Naive thymus-derived CD4-positive, alpha-beta T cell (primary cell): ENCODE measurements at regions not wholly inside any gene's neighbourhood (a gene's known extent, or its start where the extent isn't known, plus 50 kb on each side); places are given as distances from the start of the nearest gene placed in this dataset.

Source experiments
- ATAC-seq: fragments of 150-1000 bp; cut with Tn5 transposase; 2 replicates; pipeline ENCODE4 v1.10.0; 2021; ENCODE audit warnings: mild to moderate bottlenecking, moderate library complexity
- CTCF ChIA-PET: fragments of 350-600 bp; sonication (Branson Sonifier 250); formaldehyde crosslinking; loops from one replicate; lab custom pipeline; 2021; ENCODE audit warnings: antibody characterized with exemption; lab: Charles Lee
- POLR2A ChIA-PET: fragments of 350-600 bp; sonication (Branson Sonifier 250); formaldehyde crosslinking; loops from one replicate; lab custom pipeline; 2021; ENCODE audit warnings: antibody characterized with exemption, inconsistent platforms; lab: Charles Lee
- DNase-seq, 9 donors: peaks; one replicate each; pipeline versions ENCODE4 v3.0.0 to v3.0.0-alpha.2; 2020 to 2022; ENCODE audit warnings: mixed read lengths in 1 of 9
- H3K27ac ChIP-seq: one replicate; pipeline ENCODE4 v1.7.0; 2013; ENCODE audit warnings: mild to moderate bottlenecking, low read depth, low read length, moderate library complexity
- H3K27me3 ChIP-seq, 2 donors: one replicate each; pipeline ENCODE4 v1.7.0; 2013; ENCODE audit warnings: low read length in 2 of 2, mild to moderate bottlenecking in 2 of 2, moderate library complexity in 2 of 2; ENCODE audit not compliant: control insufficient read depth in 2 of 2, insufficient read depth in 2 of 2
- H3K36me3 ChIP-seq, 3 experiments: 1 replicate in 2 of 3; 2 replicates in 1 of 3; pipeline ENCODE4 v1.7.0; 2013; ENCODE audit warnings: low read length in 3 of 3, mild to moderate bottlenecking in 3 of 3, moderate library complexity in 1 of 3; ENCODE audit not compliant: insufficient read depth in 3 of 3, control insufficient read depth in 2 of 3
- H3K4me1 ChIP-seq, 2 donors: one replicate each; pipeline ENCODE4 v1.7.0; 2013; ENCODE audit warnings: low read length in 2 of 2, mild to moderate bottlenecking in 2 of 2, moderate library complexity in 1 of 2; ENCODE audit not compliant: control insufficient read depth in 2 of 2, insufficient read depth in 2 of 2
- H3K4me3 ChIP-seq: 2 replicates; pipeline ENCODE4 v1.7.0; 2013; ENCODE audit warnings: mild to moderate bottlenecking, low read length
- H3K9me3 ChIP-seq, 3 experiments: 1 replicate in 2 of 3; 2 replicates in 1 of 3; pipeline ENCODE4 v1.7.0; 2013; ENCODE audit warnings: low read length in 3 of 3; ENCODE audit not compliant: control insufficient read depth in 2 of 3
- H3K27ac Mint-ChIP-seq, 9 donors: one replicate each; pipeline ENCODE4 v1.8.0; 2020 to 2022; ENCODE audit warnings: mixed read lengths in 9 of 9, mild to moderate bottlenecking in 8 of 9, moderate library complexity in 5 of 9, inconsistent platforms in 2 of 9
- H3K27me3 Mint-ChIP-seq, 5 donors: one replicate each; pipeline ENCODE4 v1.8.0; 2021 to 2022; ENCODE audit warnings: mixed read lengths in 5 of 5, mild to moderate bottlenecking in 1 of 5
- H3K36me3 Mint-ChIP-seq, 5 donors: one replicate each; pipeline ENCODE4 v1.8.0; 2020 to 2022; ENCODE audit warnings: mixed read lengths in 5 of 5, mild to moderate bottlenecking in 3 of 5, inconsistent platforms in 1 of 5
- H3K4me1 Mint-ChIP-seq, 7 donors: one replicate each; pipeline ENCODE4 v1.8.0; 2020 to 2022; ENCODE audit warnings: mixed read lengths in 7 of 7, mild to moderate bottlenecking in 3 of 7, inconsistent platforms in 1 of 7
- H3K4me3 Mint-ChIP-seq, 10 donors: one replicate each; pipeline ENCODE4 v1.8.0; 2020 to 2022; ENCODE audit warnings: mild to moderate bottlenecking in 10 of 10, mixed read lengths in 10 of 10, moderate library complexity in 6 of 10, inconsistent platforms in 2 of 10
- H3K9me3 Mint-ChIP-seq, 11 donors: one replicate each; pipeline ENCODE4 v1.8.0; 2020 to 2022; ENCODE audit warnings: mixed read lengths in 11 of 11, mild to moderate bottlenecking in 4 of 11, inconsistent platforms in 1 of 11, moderate library complexity in 1 of 11
- intact Hi-C, 2 donors: fragments of 100-400 bp; cut with micrococcal nuclease; formaldehyde crosslinking; loops; one replicate each; pipeline ENCODE4 v1.15.1; 2023

GRCh38 chr9:3708751-3709150 lies 182.9 kb upstream of the RFX3 start:
- Mint-ChIP-seq H3K27me3 (peaks cover 4 to 20% (median 11%) of the 10 kb centered on the region in 5 donors), H3K36me3 (peaks cover 0 to 3% (median 0%) of the 10 kb centered on the region in 5 donors), H3K4me3 (no peak overlapping the region), H3K9me3 (no peaks in the 10 kb centered on the region), H3K27ac (no peak overlapping the region), H3K4me1 (no peaks in the 10 kb centered on the region)
- Histone ChIP-seq H3K27me3 (no peaks in the 10 kb centered on the region), H3K27ac (no peak overlapping the region), H3K36me3 (no peaks in the 10 kb centered on the region), H3K4me3 (no peak overlapping the region), H3K4me1 (no peaks in the 10 kb centered on the region), H3K9me3 (no peaks in the 10 kb centered on the region)
- POLR2A ChIA-PET: interaction anchor here (0.7 kb wide), 1 partner anchor 84 kb away, joined by 4 read pairs; no protein-coding TSS in a partner anchor
- DNase-seq (no peak), ATAC-seq (no peak)
- CTCF ChIA-PET: no interaction called here
- intact Hi-C loops: no loop called here

GRCh38 chr9:3704890-3705289 lies 179.1 kb upstream of the RFX3 start:
- Mint-ChIP-seq H3K27me3 (peaks cover 7 to 44% (median 28%) of the 10 kb centered on the region in 5 donors), H3K27ac (no peak overlapping the region), H3K4me3 (no peak overlapping the region), H3K36me3 (peaks cover 0 to 3% (median 0%) of the 10 kb centered on the region in 5 donors), H3K4me1 (no peaks in the 10 kb centered on the region), H3K9me3 (peaks cover 0 to 2% (median 0%) of the 10 kb centered on the region in 11 donors)
- ChIA-PET POLR2A (no interaction called here), CTCF (interaction anchor here (0.6 kb wide), 1 partner anchor 234 kb away, joined by 3 read pairs; no protein-coding TSS in a partner anchor)
- intact Hi-C loops: no loop called here
- Histone ChIP-seq H3K4me1 (no peaks in the 10 kb centered on the region), H3K27me3 (no peaks in the 10 kb centered on the region), H3K9me3 (no peaks in the 10 kb centered on the region), H3K36me3 (no peaks in the 10 kb centered on the region), H3K27ac (no peak overlapping the region), H3K4me3 (no peak overlapping the region)
- DNase-seq (no peak), ATAC-seq (no peak)

DNA sequence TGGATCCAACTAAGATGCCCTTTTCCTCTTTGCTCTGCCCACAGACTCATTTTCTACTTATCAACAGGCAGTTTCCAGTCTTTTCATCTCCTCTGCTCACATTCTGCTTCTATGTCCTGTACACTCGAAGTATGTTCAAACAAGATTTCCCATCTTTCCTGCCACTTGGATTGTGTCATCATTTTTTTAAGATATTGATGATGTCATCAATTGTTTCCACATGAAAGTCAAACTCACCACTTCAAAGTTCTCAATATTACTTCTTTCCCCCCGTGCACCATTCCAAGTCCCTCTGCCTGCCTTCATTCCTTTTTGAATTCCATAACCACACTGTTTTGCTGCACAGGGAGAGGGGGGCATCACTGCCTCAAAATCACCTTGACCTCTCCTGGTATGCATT lies 175.0 kb upstream of the RFX3 start:
- no peak for DNase-seq
- ChIA-PET POLR2A (no interaction called here), CTCF (no interaction called here)
- H3K27ac ChIP-seq: no peak overlapping the region
- peaks cover 0 to 3% (median 0%) of the 10 kb centered on the region in 5 donors for H3K36me3 Mint-ChIP-seq
- no peaks in the 10 kb centered on the region for H3K36me3 ChIP-seq
- no peaks in the 10 kb centered on the region for H3K4me1 Mint-ChIP-seq
- no peak for ATAC-seq
- H3K27me3 Mint-ChIP-seq: peaks cover 10 to 48% (median 36%) of the 10 kb centered on the region in 5 donors
- no peak overlapping the region for H3K27ac Mint-ChIP-seq
- no peaks in the 10 kb centered on the region for H3K4me1 ChIP-seq
- H3K4me3 Mint-ChIP-seq: no peak overlapping the region
- no peaks in the 10 kb centered on the region for H3K27me3 ChIP-seq
- peaks cover 0 to 2% (median 0%) of the 10 kb centered on the region in 11 donors for H3K9me3 Mint-ChIP-seq
- H3K9me3 ChIP-seq: no peaks in the 10 kb centered on the region
- no peak overlapping the region for H3K4me3 ChIP-seq
- intact Hi-C loops: no loop called here

- peaks cover 0 to 2% (median 0%) of the 10 kb centered on the region in 11 donors for H3K9me3 Mint-ChIP-seq
- ATAC-seq (no peak), DNase-seq (no peak)
- peaks cover 10 to 47% (median 36%) of the 10 kb centered on the region in 5 donors for H3K27me3 Mint-ChIP-seq
- H3K36me3 Mint-ChIP-seq: peaks cover 0 to 3% (median 0%) of the 10 kb centered on the region in 5 donors
- Histone ChIP-seq H3K4me1 (no peaks in the 10 kb centered on the region), H3K27ac (no peak overlapping the region), H3K4me3 (no peak overlapping the region), H3K27me3 (no peaks in the 10 kb centered on the region), H3K9me3 (no peaks in the 10 kb centered on the region), H3K36me3 (no peaks in the 10 kb centered on the region)
- CTCF ChIA-PET: no interaction called here
- POLR2A ChIA-PET: no interaction called here
- intact Hi-C loops: no loop called here
- H3K4me1 Mint-ChIP-seq: no peaks in the 10 kb centered on the region
- H3K27ac Mint-ChIP-seq: no peak overlapping the region
- no peak overlapping the region for H3K4me3 Mint-ChIP-seq
Measured at GRCh38 chr9:3699883-3700282, 174.1 kb upstream of the RFX3 start.

- Mint-ChIP-seq H3K4me1 (no peaks in the 10 kb centered on the region), H3K4me3 (no peak overlapping the region), H3K27ac (no peak overlapping the region), H3K36me3 (peaks cover 0 to 5% (median 0%) of the 10 kb centered on the region in 5 donors), H3K9me3 (peaks cover 0 to 10% (median 0%) of the 10 kb centered on the region in 11 donors), H3K27me3 (peaks cover 10 to 41% (median 36%) of the 10 kb centered on the region in 5 donors)
- ChIA-PET CTCF (no interaction called here), POLR2A (no interaction called here)
- no peak for DNase-seq
- ATAC-seq: no peak
- H3K9me3 ChIP-seq: no peaks in the 10 kb centered on the region
- H3K27me3 ChIP-seq: no peaks in the 10 kb centered on the region
- intact Hi-C loops: no loop called here
- H3K27ac ChIP-seq: no peak overlapping the region
- H3K36me3 ChIP-seq: no peaks in the 10 kb centered on the region
- no peak overlapping the region for H3K4me3 ChIP-seq
- H3K4me1 ChIP-seq: no peaks in the 10 kb centered on the region
Measured at GRCh38 chr9:3698531-3698930, 172.7 kb upstream of the RFX3 start.

GRCh38 chr9:3698076-3698475 lies 172.3 kb upstream of the RFX3 start:
- Histone ChIP-seq H3K27me3 (no peaks in the 10 kb centered on the region), H3K27ac (no peak overlapping the region), H3K4me3 (no peak overlapping the region), H3K9me3 (no peaks in the 10 kb centered on the region), H3K4me1 (no peaks in the 10 kb centered on the region), H3K36me3 (no peaks in the 10 kb centered on the region)
- Mint-ChIP-seq H3K9me3 (peaks cover 0 to 11% (median 0%) of the 10 kb centered on the region in 11 donors), H3K27me3 (peaks cover 10 to 38% (median 33%) of the 10 kb centered on the region in 5 donors), H3K36me3 (peaks cover 0 to 5% (median 0%) of the 10 kb centered on the region in 5 donors), H3K4me3 (no peak overlapping the region), H3K4me1 (no peaks in the 10 kb centered on the region), H3K27ac (no peak overlapping the region)
- intact Hi-C loops: no loop called here
- POLR2A ChIA-PET: no interaction called here
- CTCF ChIA-PET: no interaction called here
- ATAC-seq (no peak), DNase-seq (no peak)

DNA sequence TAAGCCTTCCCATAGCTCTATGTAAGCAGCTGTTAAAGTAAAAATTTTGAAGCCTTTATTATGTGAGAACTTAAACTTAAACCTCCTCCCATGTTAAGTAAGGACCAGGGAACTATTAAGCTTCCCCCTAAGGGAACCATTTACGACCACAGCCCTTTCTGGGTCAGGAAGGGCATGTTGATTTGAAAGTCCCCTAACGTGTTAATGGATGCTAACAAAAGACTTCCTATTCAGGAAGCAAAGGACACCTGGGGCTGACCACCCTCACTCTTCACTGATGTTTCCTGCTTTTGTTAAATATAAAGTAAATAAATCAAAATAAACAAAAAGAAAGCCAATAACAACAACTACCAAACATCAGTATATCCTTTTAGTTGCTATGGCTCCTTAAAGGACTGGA lies 170.6 kb upstream of the RFX3 start:
- Histone ChIP-seq H3K4me1 (no peaks in the 10 kb centered on the region), H3K9me3 (no peaks in the 10 kb centered on the region), H3K36me3 (no peaks in the 10 kb centered on the region), H3K27me3 (no peaks in the 10 kb centered on the region), H3K4me3 (no peak overlapping the region), H3K27ac (no peak overlapping the region)
- ATAC-seq (no peak), DNase-seq (no peak)
- H3K27me3 Mint-ChIP-seq: peaks cover 8 to 38% (median 23%) of the 10 kb centered on the region in 5 donors
- intact Hi-C loops: no loop called here
- no peak overlapping the region for H3K27ac Mint-ChIP-seq
- H3K36me3 Mint-ChIP-seq: peaks cover 0 to 9% (median 1%) of the 10 kb centered on the region in 5 donors
- CTCF ChIA-PET: no interaction called here
- POLR2A ChIA-PET: no interaction called here
- no peak overlapping the region for H3K4me3 Mint-ChIP-seq
- no peaks in the 10 kb centered on the region for H3K4me1 Mint-ChIP-seq
- peaks cover 0 to 16% (median 3%) of the 10 kb centered on the region in 11 donors for H3K9me3 Mint-ChIP-seq
